ENCODE measurements at regions not wholly inside any gene's neighbourhood (a gene's known extent, or its start where the extent isn't known, plus 50 kb on each side); places are given as distances from the start of the nearest gene placed in this dataset.
A peak's percentile ranks its signal among the peaks of the same experiment; 100 is the strongest.

- Histone ChIP-seq H3K27ac (no peak overlapping the region), H3K27me3 (no peaks in the 10 kb centered on the region), H3K4me3 (no peak overlapping the region), H3K4me1 (ENCODE audit: low read depth) (peaks cover 37% of the 10 kb centered on the region), H3K9me3 (ENCODE audit: low read depth) (no peaks in the 10 kb centered on the region), H3K36me3 (no peaks in the 10 kb centered on the region)
- TF ChIP-seq CTCF (IDR thresholded peaks at IDR 0.05; ENCODE audit: low read depth, low read length) = no peak
- no peak for DNase-seq (ENCODE audit: low read depth in 1 of 2, low spot score in 1 of 2)
Measured at GRCh38 chr4:80145739-80146138, 51.6 kb upstream of the PRDM8 start.

GRCh38 chr4:80144676-80145470 lies 52.4 kb upstream of the PRDM8 start:
- DNase-seq (ENCODE audit: low read depth in 1 of 2, low spot score in 1 of 2) = no peak
- no peak for TF ChIP-seq CTCF (IDR thresholded peaks at IDR 0.05; ENCODE audit: low read depth, low read length)

GRCh38 chr4:80143307-80143679 lies 54.0 kb upstream of the PRDM8 start:
- TF ChIP-seq CTCF (IDR thresholded peaks at IDR 0.05; ENCODE audit: low read depth, low read length) = no peak
- no peak overlapping the region for H3K4me3 ChIP-seq
- H3K9me3 ChIP-seq (ENCODE audit: low read depth) = no peaks in the 10 kb centered on the region
- H3K4me1 ChIP-seq (ENCODE audit: low read depth) = peaks cover 40% of the 10 kb centered on the region
- peak in 1 of 2 donors; percentile 5 for DNase-seq (ENCODE audit: low read depth in 1 of 2, low spot score in 1 of 2)
- H3K27ac ChIP-seq = peak overlapping the region; percentile 80
- H3K36me3 ChIP-seq = no peaks in the 10 kb centered on the region
- H3K27me3 ChIP-seq = no peaks in the 10 kb centered on the region

More at GRCh38 chr4:80144676-80145470, 52.4 kb upstream of the PRDM8 start:
- Histone ChIP-seq H3K36me3 (no peaks in the 10 kb centered on the region), H3K4me1 (ENCODE audit: low read depth) (peaks cover 40% of the 10 kb centered on the region), H3K9me3 (ENCODE audit: low read depth) (no peaks in the 10 kb centered on the region), H3K27ac (no peak overlapping the region), H3K4me3 (no peak overlapping the region), H3K27me3 (no peaks in the 10 kb centered on the region)

- Histone ChIP-seq H3K4me3 (no peak overlapping the region), H3K9me3 (ENCODE audit: low read depth) (no peaks in the 10 kb centered on the region), H3K36me3 (no peaks in the 10 kb centered on the region), H3K27me3 (no peaks in the 10 kb centered on the region), H3K27ac (peak overlapping the region; percentile 80), H3K4me1 (ENCODE audit: low read depth) (peaks cover 40% of the 10 kb centered on the region)
- peak in 1 of 2 donors; percentile 55 for DNase-seq (ENCODE audit: low read depth in 1 of 2, low spot score in 1 of 2)
- TF ChIP-seq CTCF (IDR thresholded peaks at IDR 0.05; ENCODE audit: low read depth, low read length) = no peak
Measured at GRCh38 chr4:80142394-80143306, 54.7 kb upstream of the PRDM8 start.

GRCh38 chr4:80141543-80141942 lies 55.8 kb upstream of the PRDM8 start:
- Histone ChIP-seq H3K4me1 (ENCODE audit: low read depth) (peaks cover 45% of the 10 kb centered on the region), H3K27me3 (no peaks in the 10 kb centered on the region), H3K4me3 (no peak overlapping the region), H3K27ac (peak overlapping the region; percentile 60), H3K36me3 (no peaks in the 10 kb centered on the region), H3K9me3 (ENCODE audit: low read depth) (no peaks in the 10 kb centered on the region)
- DNase-seq (ENCODE audit: low read depth in 1 of 2, low spot score in 1 of 2) = no peak
- TF ChIP-seq CTCF (IDR thresholded peaks at IDR 0.05; ENCODE audit: low read depth, low read length) = no peak

Data from cardiac muscle cell (in vitro differentiated cells and primary cell).